Smooth muscle cell (in vitro differentiated cells): ENCODE measurements at regions not wholly inside any gene's neighbourhood (a gene's known extent, or its start where the extent isn't known, plus 50 kb on each side); places are given as distances from the start of the nearest gene placed in this dataset.

Source experiments
- DNase-seq: peaks from one replicate; lab custom pipeline; 2025; ENCODE audit not compliant: unreplicated experiment; lab: John Stamatoyannopoulos, UW
- H2AFZ ChIP-seq: fragments of 200-600 bp; sonication (generic); 2 replicates; pipeline ENCODE4 v1.6.0; 2016; ENCODE audit warnings: antibody characterized with exemption, low read depth, mild to moderate bottlenecking
- H3F3A ChIP-seq: fragments of 200-600 bp; sonication (generic); 2 replicates; pipeline ENCODE4 v1.6.0; 2017; ENCODE audit warnings: antibody characterized with exemption, low read depth
- H3K27ac ChIP-seq: fragments of 200-600 bp; sonication (generic); 2 replicates; pipeline ENCODE4 v1.5.1; 2016; ENCODE audit warnings: low read depth, mild to moderate bottlenecking
- H3K27me3 ChIP-seq: fragments of 200-600 bp; sonication (generic); 2 replicates; pipeline ENCODE4 v1.6.1; 2016; ENCODE audit warnings: low read depth, mild to moderate bottlenecking
- H3K36me3 ChIP-seq: fragments of 200-600 bp; sonication (generic); 2 replicates; pipeline ENCODE4 v1.5.1; 2016; ENCODE audit warnings: low read depth
- H3K4me1 ChIP-seq: fragments of 200-600 bp; sonication (generic); 2 replicates; pipeline ENCODE4 v1.5.1; 2016; ENCODE audit warnings: low read depth
- H3K4me2 ChIP-seq: fragments of 200-600 bp; sonication (generic); 2 replicates; pipeline ENCODE4 v1.6.0; 2016; ENCODE audit warnings: mild to moderate bottlenecking
- H3K4me3 ChIP-seq: fragments of 200-600 bp; sonication (generic); 2 replicates; pipeline ENCODE4 v1.5.1; 2016; ENCODE audit warnings: mild to moderate bottlenecking
- H3K79me2 ChIP-seq: fragments of 200-600 bp; sonication (generic); 2 replicates; pipeline ENCODE4 v1.6.0; 2016; ENCODE audit warnings: low read depth, mild to moderate bottlenecking
- H3K9ac ChIP-seq: fragments of 200-600 bp; sonication (generic); 2 replicates; pipeline ENCODE4 v1.6.0; 2016; ENCODE audit warnings: low read depth
- H3K9me3 ChIP-seq: fragments of 200-600 bp; sonication (generic); replicated peaks from 2 replicates; pipeline ENCODE4 v1.5.1; 2016; ENCODE audit warnings: low read depth
- H4K20me1 ChIP-seq: fragments of 200-600 bp; sonication (generic); 2 replicates; pipeline ENCODE4 v1.6.0; 2016; ENCODE audit warnings: low read depth
- WGBS: methylation state at CpG from one replicate; pipeline ENCODE4 v1.1.7; 2016; ENCODE audit warnings: low lambda C conversion rate; 5-methylcytosine and 5-hydroxymethylcytosine counted together
- TF ChIP-seq, protein P1 (sequence below): fragments of 200-600 bp; sonication (generic); IDR thresholded peaks from 2 replicates; pipeline ENCODE4 v1.5.1; 2017; ENCODE audit warnings: borderline replicate concordance, mild to moderate bottlenecking, antibody characterized with exemption; ENCODE audit not compliant: insufficient read depth, poor library complexity, severe bottlenecking

DNA sequence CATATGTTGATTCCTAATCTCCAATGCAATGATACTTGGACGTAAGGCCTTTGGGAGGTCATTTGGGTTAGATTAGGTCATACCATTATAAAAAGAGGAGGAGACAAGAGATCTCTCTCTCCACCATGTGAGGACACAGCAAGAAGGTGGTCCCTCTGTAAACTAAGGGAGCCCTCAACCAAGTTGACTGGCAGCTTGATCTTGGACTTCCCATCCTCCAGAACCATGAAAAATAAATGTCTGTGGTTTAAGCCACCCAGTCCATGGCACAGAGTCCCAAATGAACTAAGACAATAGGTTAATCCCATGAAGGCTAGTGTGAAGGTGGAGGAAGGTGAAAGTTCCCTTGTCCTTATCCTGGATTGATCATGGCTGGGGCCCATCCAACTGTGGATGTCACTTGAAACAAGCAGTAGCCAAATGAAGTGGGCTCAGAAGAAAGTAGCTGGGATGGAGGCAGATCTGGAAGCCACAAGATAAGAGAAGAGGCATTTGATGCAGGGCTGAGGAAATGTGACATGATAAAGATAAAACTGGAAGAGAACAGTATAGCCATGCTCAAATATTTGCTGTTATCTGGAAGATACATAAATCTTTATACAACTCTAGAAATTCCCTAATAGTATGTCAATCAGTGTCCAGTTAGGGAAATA lies 99.9 kb downstream of the BANF2 start:
- Histone ChIP-seq H3K79me2 (no peaks in the 10 kb centered on the region), H3K4me3 (no peak overlapping the region), H3K4me1 (no peaks in the 10 kb centered on the region), H3K27me3 (no peaks in the 10 kb centered on the region), H3K9ac (no peak overlapping the region), H4K20me1 (no peaks in the 10 kb centered on the region), H3K27ac (no peak overlapping the region), H3K9me3 (no peaks in the 10 kb centered on the region), H3F3A (no peaks in the 10 kb centered on the region), H2AFZ (no peak overlapping the region), H3K4me2 (no peak overlapping the region), H3K36me3 (no peaks in the 10 kb centered on the region)
- no peak for DNase-seq
- TF ChIP-seq, protein P1, sequence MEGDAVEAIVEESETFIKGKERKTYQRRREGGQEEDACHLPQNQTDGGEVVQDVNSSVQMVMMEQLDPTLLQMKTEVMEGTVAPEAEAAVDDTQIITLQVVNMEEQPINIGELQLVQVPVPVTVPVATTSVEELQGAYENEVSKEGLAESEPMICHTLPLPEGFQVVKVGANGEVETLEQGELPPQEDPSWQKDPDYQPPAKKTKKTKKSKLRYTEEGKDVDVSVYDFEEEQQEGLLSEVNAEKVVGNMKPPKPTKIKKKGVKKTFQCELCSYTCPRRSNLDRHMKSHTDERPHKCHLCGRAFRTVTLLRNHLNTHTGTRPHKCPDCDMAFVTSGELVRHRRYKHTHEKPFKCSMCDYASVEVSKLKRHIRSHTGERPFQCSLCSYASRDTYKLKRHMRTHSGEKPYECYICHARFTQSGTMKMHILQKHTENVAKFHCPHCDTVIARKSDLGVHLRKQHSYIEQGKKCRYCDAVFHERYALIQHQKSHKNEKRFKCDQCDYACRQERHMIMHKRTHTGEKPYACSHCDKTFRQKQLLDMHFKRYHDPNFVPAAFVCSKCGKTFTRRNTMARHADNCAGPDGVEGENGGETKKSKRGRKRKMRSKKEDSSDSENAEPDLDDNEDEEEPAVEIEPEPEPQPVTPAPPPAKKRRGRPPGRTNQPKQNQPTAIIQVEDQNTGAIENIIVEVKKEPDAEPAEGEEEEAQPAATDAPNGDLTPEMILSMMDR: no peak
- WGBS: 97% methylated on average over 1 of the region's 1 CpG

DNA sequence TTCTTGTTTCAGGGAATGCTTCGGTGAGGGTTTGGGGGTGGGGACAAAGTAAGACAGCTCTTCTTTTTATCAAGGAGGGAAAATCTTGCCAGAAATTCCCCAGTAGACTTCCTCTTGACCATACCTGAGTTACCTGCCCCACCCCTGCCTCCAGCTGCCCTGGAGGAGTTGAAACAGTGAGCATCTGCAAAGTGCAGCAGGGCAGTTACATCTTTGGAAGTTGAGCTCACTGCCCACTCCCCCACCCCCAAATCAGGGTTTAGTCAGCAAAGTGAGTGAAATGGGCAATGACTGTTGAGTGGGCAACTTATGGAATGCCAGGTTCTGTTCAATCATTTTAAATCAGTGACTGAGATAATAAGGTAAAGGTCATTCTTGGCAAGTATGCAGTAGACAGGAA lies 98.8 kb downstream of the BANF2 start:
- no peak overlapping the region for H3K27ac ChIP-seq
- no peak for DNase-seq
- H3K4me3 ChIP-seq: no peak overlapping the region
- no peaks in the 10 kb centered on the region for H3K79me2 ChIP-seq
- no peaks in the 10 kb centered on the region for H3K36me3 ChIP-seq
- TF ChIP-seq, protein P1: no peak
- H3K4me2 ChIP-seq: no peak overlapping the region
- H3K9me3 ChIP-seq: no peaks in the 10 kb centered on the region
- WGBS: 80% methylated on average over 1 of the region's 1 CpG
- H3K9ac ChIP-seq: no peak overlapping the region
- H4K20me1 ChIP-seq: no peaks in the 10 kb centered on the region
- H3K27me3 ChIP-seq: no peaks in the 10 kb centered on the region
- H3F3A ChIP-seq: no peaks in the 10 kb centered on the region
- no peaks in the 10 kb centered on the region for H3K4me1 ChIP-seq
- H2AFZ ChIP-seq: no peak overlapping the region

DNA sequence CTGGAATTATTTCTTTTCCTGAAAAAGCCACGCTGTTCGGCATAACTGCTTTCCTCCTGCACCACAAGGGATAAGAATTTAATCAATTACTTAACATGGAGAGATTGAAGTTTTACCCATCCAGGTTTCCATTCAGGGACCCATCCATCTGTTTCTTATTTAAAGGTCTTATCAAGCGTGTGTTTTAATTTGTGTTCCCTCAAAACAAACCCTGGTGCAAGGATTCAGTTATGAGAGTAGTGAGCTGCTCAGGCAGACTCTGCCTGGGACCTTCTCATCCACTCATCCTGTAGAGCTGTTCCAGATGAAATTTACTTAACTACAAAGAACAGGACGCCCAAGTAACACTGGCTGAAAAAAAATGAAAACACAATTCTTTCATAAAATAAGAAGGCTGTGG lies 97.8 kb downstream of the BANF2 start:
- no peak overlapping the region for H2AFZ ChIP-seq
- H3F3A ChIP-seq: no peaks in the 10 kb centered on the region
- WGBS: 81% methylated on average over 4 of the region's 4 CpGs
- no peaks in the 10 kb centered on the region for H4K20me1 ChIP-seq
- H3K79me2 ChIP-seq: no peaks in the 10 kb centered on the region
- H3K9me3 ChIP-seq: no peaks in the 10 kb centered on the region
- H3K36me3 ChIP-seq: no peaks in the 10 kb centered on the region
- no peak overlapping the region for H3K27ac ChIP-seq
- TF ChIP-seq, protein P1: no peak
- H3K4me1 ChIP-seq: no peaks in the 10 kb centered on the region
- H3K4me3 ChIP-seq: no peak overlapping the region
- no peak overlapping the region for H3K4me2 ChIP-seq
- no peaks in the 10 kb centered on the region for H3K27me3 ChIP-seq
- no peak overlapping the region for H3K9ac ChIP-seq
- no peak for DNase-seq

DNA sequence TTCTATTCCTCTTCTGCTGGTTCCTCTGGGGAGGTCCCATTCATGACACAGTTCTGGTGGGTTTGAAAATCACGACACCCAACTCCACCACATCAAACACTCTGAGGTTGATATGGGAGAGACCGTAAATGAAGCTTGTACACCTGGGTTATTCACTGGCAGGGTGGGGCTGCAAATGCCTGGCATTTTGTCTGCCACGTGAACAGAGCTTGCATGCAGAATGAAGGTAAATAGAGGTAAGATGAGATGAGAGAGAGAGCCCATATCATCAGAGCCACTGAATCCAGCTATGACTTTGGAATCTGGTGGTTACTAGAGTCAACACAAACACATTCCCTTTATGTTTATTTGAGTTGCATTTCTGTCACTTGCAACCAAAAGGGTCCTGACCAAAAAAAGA lies 97.4 kb downstream of the BANF2 start:
- Histone ChIP-seq H3K4me3 (no peak overlapping the region), H3K27ac (no peak overlapping the region), H4K20me1 (no peaks in the 10 kb centered on the region), H3K27me3 (no peaks in the 10 kb centered on the region), H3K4me2 (no peak overlapping the region), H2AFZ (no peak overlapping the region), H3K4me1 (no peaks in the 10 kb centered on the region), H3K79me2 (no peaks in the 10 kb centered on the region), H3K9me3 (no peaks in the 10 kb centered on the region), H3F3A (no peaks in the 10 kb centered on the region), H3K36me3 (no peaks in the 10 kb centered on the region), H3K9ac (no peak overlapping the region)
- TF ChIP-seq, protein P1: no peak
- no peak for DNase-seq
- 85% methylated on average over 3 of the region's 3 CpGs for WGBS
